GM19035 (cell line): ENCODE measurements at regions not wholly inside any gene's neighbourhood (a gene's known extent, or its start where the extent isn't known, plus 50 kb on each side); places are given as distances from the start of the nearest gene placed in this dataset.

ENCODE experiments used
- ATAC-seq: cut with Tn5 transposase; IDR thresholded peaks from one replicate; pipeline ENCODE4 v1.9.1; 2021; ENCODE audit not compliant: unreplicated experiment

- no peak for ATAC-seq
Observed at GRCh38 chr10:60443346-60443745, 53.7 kb upstream of the ANK3 start.

GRCh38 chr10:60441515-60441914 is 51.8 kb upstream of the ANK3 start:
- ATAC-seq: no peak

DNA sequence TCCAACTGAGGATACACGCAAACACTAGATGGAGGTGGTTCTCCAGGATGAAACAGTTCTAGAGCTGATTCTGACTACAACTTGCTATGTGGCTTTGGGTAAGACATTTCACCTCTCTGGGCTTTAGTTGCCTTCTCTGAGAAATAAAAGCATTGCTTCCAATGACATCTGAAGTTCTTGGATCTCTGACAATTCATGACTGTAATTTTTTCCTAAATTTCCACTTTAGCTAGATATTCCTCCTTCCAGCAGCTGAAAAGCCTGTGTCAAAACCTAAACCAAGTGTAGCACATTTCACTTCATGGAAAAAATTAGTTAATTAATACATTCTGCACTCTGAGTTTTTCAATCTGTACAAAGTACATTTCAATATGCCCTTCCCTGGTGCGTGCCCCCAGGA is 50.0 kb upstream of the ANK3 start:
- ATAC-seq: no peak
